Coronary artery (tissue), 2 donors: ENCODE measurements at regions not wholly inside any gene's neighbourhood (a gene's known extent, or its start where the extent isn't known, plus 50 kb on each side); places are given as distances from the start of the nearest gene placed in this dataset.

Source experiments
- DNase-seq: peaks from one replicate; pipeline ENCODE4 v3.0.0-alpha.2; 2017; ENCODE audit warnings: low spot score
- H3K27ac ChIP-seq, 2 donors: fragments of 200-600 bp; sonication (generic); one replicate each; pipeline ENCODE4 v1.5.1; 2016 to 2019
- H3K4me3 ChIP-seq: fragments of 200-600 bp; sonication (generic); 2 replicates; pipeline ENCODE4 v1.5.1; 2016; ENCODE audit warnings: mild to moderate bottlenecking, moderate library complexity
- CTCF ChIP-seq: fragments of 200-600 bp; sonication (generic); IDR thresholded peaks from one replicate; pipeline ENCODE4 v1.5.1; 2019; ENCODE audit warnings: antibody characterized with exemption

DNA sequence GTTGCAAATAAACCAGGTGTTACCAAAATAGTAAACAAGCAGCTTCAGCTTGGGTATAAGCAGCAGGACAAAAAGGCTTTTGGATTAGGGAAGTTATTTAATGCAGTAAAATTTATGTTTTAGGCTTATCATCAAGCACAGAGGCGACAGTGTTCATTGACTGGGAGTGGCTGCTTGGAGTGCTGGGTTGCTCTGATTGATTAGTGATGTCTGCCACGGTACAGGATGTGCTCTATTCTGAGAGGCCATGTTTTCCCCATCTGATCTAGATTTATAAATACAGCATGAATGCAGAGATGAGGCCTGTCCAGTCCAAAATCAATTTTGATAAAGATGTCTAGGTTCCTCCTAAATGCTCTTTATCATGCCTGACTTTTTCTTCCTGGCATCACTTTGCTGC lies 83.5 kb downstream of the MAP1LC3B2 start:
- no peak for TF ChIP-seq CTCF
- DNase-seq, result no peak
- no peak overlapping the region for H3K27ac ChIP-seq
- H3K4me3 ChIP-seq, result no peak overlapping the region

- Histone ChIP-seq H3K4me3 (no peak overlapping the region), H3K27ac (no peak overlapping the region)
- DNase-seq, result no peak
- no peak for TF ChIP-seq CTCF
These were observed 82.9 kb downstream of the MAP1LC3B2 start for GRCh38 chr12:116642106-116642505.

GRCh38 chr12:116640281-116640680 lies 81.1 kb downstream of the MAP1LC3B2 start:
- DNase-seq, result no peak

DNA sequence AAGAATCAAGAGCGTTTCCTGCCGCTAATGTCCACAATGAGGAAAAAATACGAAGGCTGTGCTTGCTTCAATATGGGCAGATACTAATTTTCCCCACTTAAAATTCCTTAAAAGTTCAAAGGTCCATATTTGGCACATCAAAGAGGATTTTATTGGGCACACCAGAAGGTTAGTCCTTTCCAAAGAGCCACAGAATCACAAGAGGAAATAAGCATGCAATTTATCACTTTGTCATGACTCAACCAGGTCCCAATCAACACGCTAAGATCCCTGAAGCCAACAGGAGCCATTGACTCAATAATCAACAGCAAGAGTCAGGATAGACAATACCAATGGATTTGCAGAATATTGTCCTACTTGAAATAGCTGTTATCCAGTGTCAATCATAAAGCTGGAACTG lies 80.6 kb downstream of the MAP1LC3B2 start:
- no peak for DNase-seq
- no peak overlapping the region for H3K27ac ChIP-seq
- no peak for TF ChIP-seq CTCF
- H3K4me3 ChIP-seq, result no peak overlapping the region

More at GRCh38 chr12:116640281-116640680, 81.1 kb downstream of the MAP1LC3B2 start:
- TF ChIP-seq CTCF, result no peak
- Histone ChIP-seq H3K27ac (no peak overlapping the region), H3K4me3 (no peak overlapping the region)

GRCh38 chr12:116638376-116638775 lies 79.2 kb downstream of the MAP1LC3B2 start:
- Histone ChIP-seq H3K27ac (no peak overlapping the region), H3K4me3 (no peak overlapping the region)
- DNase-seq, result no peak
- no peak for TF ChIP-seq CTCF

- H3K4me3 ChIP-seq, result no peak overlapping the region
- no peak for DNase-seq
- H3K27ac ChIP-seq, result no peak overlapping the region
- no peak for TF ChIP-seq CTCF
These were observed 78.5 kb downstream of the MAP1LC3B2 start for GRCh38 chr12:116637589-116638150.

- no peak for TF ChIP-seq CTCF
- H3K4me3 ChIP-seq, result no peak overlapping the region
- H3K27ac ChIP-seq, result no peak overlapping the region
- no peak for DNase-seq
These were observed 77.7 kb downstream of the MAP1LC3B2 start for GRCh38 chr12:116636608-116637519.
